HAP-1 (cell line): ENCODE measurements at regions not wholly inside any gene's neighbourhood (a gene's known extent, or its start where the extent isn't known, plus 50 kb on each side); places are given as distances from the start of the nearest gene placed in this dataset.
"Not testable (repeated sequence)": the region's sequence is repeated elsewhere in the genome, so short reads cannot be mapped to it uniquely, and the experiment has no call there.

Experiments
- DNase-seq, 2 experiments: peaks; one replicate each; pipeline ENCODE4 v3.0.0-alpha.2; 2016 to 2020; ENCODE audit warnings: low spot score in 2 of 2
- H3K27me3 ChIP-seq: fragments of 250-450 bp; sonication (Bioruptor Pico); 2 replicates; pipeline ENCODE4 v1.5.1; 2020; ENCODE audit warnings: low read depth, mild to moderate bottlenecking, moderate library complexity
- H3K36me3 ChIP-seq: fragments of 250-450 bp; sonication (Bioruptor Pico); replicated peaks from 2 replicates; pipeline ENCODE4 v1.5.1; 2020; ENCODE audit warnings: mild to moderate bottlenecking
- H3K4me1 ChIP-seq: fragments of 250-450 bp; sonication (Bioruptor Pico); 2 replicates; pipeline ENCODE4 v1.5.1; 2020; ENCODE audit warnings: mild to moderate bottlenecking
- H3K4me3 ChIP-seq: fragments of 250-450 bp; sonication (Bioruptor Pico); 2 replicates; pipeline ENCODE4 v1.5.1; 2020; ENCODE audit warnings: mild to moderate bottlenecking, moderate library complexity
- H3K9me3 ChIP-seq: fragments of 250-450 bp; sonication (Bioruptor Pico); 2 replicates; pipeline ENCODE4 v1.5.1; 2020; ENCODE audit warnings: mild to moderate bottlenecking, moderate library complexity
- in situ Hi-C: fragments of 300-500 bp; cut with MboI; formaldehyde crosslinking; loops from 3 replicates; pipeline ENCODE4 v1.14.3; 2020; ENCODE audit warnings: low sequenced_read_pairs, inconsistent platforms, mixed read lengths

DNA sequence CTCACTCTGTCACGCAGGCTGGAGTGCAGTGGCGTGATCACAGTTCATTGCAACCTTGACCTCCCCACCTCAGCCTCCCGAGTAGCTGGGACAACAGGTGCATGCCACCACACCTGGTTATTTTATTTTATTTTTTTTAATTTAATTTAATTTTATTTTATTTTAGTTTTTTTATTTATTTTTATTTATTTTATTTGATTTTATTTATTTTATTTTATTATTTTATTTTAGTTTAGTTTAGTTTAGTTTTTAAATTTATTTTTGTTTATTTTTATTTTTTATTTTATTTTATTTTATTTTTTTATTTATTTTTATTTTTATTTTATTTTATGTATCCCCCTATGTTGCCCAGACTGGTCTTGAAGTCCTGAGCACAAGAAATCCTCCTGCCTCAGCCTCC lies 202.3 kb upstream of the SLCO3A1 start:
- H3K27me3 ChIP-seq, result no peaks in the 10 kb centered on the region
- no peak overlapping the region for H3K4me3 ChIP-seq
- H3K4me1 ChIP-seq, result no peaks in the 10 kb centered on the region
- no peaks in the 10 kb centered on the region for H3K9me3 ChIP-seq
- DNase-seq, result no peak
- no peaks in the 10 kb centered on the region for H3K36me3 ChIP-seq
- in situ Hi-C loops, result no loop called here

DNA sequence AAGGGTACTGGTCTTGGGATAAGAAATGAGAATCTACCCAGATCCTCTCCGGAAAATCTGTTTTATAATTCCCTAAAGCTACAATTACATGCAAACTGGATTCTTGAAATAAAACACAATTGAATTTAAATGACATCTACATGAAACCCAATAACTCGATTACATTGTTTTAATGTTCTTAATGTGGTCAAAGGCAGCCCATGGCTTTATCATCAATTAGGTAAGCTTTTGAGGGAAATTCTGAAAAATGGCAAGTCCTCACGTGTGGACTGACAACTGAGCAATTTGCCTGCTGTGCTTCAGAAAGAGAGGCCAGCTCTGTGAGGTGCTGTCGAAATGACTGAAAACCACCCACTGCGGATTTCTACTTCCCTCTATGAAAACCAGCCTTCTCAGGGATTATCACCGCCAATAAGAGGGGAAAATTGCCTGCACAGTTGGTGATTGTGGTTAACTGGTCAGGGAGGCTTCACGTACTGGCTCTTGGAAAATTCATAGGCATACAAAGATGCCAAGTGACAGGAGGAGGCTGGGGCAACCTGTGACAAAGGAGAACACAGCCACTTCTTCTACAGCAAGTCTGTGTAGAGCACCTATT lies 200.8 kb upstream of the SLCO3A1 start:
- DNase-seq, result no peak
- in situ Hi-C loops, result no loop called here
- no peaks in the 10 kb centered on the region for H3K27me3 ChIP-seq
- H3K4me1 ChIP-seq, result no peaks in the 10 kb centered on the region
- no peaks in the 10 kb centered on the region for H3K9me3 ChIP-seq
- no peak overlapping the region for H3K4me3 ChIP-seq
- no peaks in the 10 kb centered on the region for H3K36me3 ChIP-seq

DNA sequence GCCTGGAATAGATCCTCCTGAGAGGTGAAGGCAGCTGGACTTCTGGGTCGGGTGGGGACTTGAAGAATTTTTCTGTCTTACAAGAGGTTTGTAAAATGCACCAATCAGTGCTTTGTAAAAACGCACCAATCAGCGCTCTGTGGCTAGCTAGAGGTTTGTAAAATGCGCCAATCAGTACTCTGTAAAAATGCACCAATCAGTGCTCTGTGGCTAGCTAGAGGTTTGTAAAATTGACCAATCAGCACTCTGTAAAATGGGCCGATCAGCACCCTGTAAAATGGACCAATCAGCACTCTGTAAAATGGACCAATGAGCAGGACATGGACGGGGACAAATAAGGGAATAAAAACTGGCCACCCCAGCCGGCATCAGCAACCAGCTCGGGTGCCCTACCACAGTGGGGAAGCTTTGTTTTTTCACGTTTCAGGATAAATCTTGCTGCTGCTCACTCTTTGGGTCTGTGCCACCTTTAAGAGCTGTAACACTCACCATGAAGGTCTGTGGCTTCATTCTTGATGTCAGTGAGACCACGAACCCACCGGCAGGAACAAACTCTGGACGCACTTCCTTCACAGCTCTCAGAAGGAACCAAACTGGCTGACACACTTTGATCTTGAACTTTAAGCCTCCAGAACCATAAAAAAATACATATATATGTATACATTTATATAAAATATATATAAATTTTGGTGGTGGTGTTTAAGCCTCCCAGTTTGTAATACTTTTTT lies 197.8 kb upstream of the SLCO3A1 start:
- in situ Hi-C loops, result not testable (repeated sequence)

DNA sequence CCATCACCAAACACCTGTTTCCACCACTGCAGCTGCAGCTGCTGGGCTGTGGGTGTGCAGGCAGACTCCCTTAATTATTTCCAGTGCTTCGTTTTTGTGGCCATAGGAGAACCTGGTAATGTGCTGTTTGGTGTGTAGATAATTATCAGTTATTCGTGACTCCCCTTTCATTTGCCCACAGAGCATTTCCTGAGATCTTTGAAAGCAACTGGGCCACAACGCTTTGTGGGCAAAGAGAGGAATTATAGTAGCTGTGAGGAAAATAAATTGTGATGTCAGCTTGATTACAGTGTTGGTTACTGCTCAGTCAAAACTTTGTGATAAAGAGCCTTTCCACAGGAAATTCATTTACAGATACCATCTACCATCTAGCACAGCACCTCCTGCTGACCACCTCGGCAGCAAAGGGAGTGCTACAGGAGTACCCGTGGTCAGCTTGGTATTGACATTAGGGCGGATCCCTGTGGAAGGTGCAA lies 193.3 kb upstream of the SLCO3A1 start:
- peaks cover 5% of the 10 kb centered on the region; the same call in 1 of the 2 replicates for H3K27me3 ChIP-seq
- H3K36me3 ChIP-seq, result no peaks in the 10 kb centered on the region
- H3K4me3 ChIP-seq, result no peak overlapping the region
- H3K9me3 ChIP-seq, result no peaks in the 10 kb centered on the region
- H3K4me1 ChIP-seq, result no peaks in the 10 kb centered on the region
- in situ Hi-C loops, result no loop called here
- no peak for DNase-seq

More for the DNA sequence above, 197.8 kb upstream of the SLCO3A1 start:
- not testable (repeated sequence) for DNase-seq, H3K36me3 ChIP-seq, H3K27me3 ChIP-seq, H3K9me3 ChIP-seq, H3K4me3 ChIP-seq, H3K4me1 ChIP-seq

DNA sequence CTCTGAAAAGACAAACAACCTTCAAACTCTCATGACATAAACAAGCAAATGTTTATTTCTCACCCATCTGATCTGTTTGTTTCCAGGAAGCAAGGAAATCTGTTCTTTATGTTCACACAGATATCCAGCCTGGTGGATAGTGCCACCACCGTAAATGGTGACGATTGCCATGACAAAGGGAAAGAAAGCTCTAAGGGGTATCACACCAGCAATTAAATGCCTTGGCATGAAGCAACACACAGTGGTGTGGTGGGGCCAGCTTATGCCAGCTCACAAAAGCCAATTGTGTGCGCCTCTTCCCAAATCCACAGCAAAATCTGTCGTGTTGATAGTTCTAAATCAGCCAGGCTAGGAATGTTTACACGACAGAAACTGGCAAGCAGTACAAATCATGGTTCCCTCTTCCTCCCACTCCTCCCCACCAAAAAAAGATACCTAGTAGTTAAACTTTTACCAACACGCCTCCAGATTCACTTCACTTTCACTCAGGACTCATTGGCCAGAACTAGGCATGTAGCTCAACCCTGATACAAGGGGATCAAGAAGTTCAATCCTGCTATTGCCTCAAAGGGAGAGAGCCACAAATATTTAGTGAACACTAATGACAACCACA lies 189.2 kb upstream of the SLCO3A1 start:
- in situ Hi-C loops, result no loop called here
- Histone ChIP-seq H3K36me3 (no peaks in the 10 kb centered on the region), H3K4me3 (no peak overlapping the region), H3K27me3 (peaks cover 5% of the 10 kb centered on the region; the same call in 1 of the 2 replicates), H3K4me1 (no peaks in the 10 kb centered on the region), H3K9me3 (no peaks in the 10 kb centered on the region)
- no peak for DNase-seq

DNA sequence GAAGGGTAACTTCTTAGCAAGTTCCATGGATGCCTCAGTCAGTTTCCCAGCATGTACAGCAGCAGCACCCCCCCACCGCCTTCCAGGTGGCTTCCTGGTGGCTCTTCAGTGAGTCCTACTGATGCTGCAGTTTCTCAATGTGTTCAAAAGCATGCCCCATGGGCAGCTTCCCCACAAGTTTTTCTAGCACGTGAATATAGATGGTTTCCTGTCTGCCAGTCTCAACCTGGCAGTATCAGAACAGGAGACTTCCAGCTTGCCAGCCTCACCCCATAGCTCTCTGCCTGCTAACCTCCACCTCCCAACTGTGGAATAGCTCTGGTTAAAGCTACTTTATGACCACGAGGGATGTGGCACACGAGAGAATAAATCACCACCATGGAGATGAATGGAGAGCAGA lies 188.3 kb upstream of the SLCO3A1 start:
- H3K36me3 ChIP-seq, result no peaks in the 10 kb centered on the region
- no peak overlapping the region for H3K4me3 ChIP-seq
- no peaks in the 10 kb centered on the region for H3K4me1 ChIP-seq
- no peaks in the 10 kb centered on the region for H3K9me3 ChIP-seq
- peaks cover 5% of the 10 kb centered on the region; the same call in 1 of the 2 replicates for H3K27me3 ChIP-seq
- no peak for DNase-seq
- in situ Hi-C loops, result no loop called here

DNA sequence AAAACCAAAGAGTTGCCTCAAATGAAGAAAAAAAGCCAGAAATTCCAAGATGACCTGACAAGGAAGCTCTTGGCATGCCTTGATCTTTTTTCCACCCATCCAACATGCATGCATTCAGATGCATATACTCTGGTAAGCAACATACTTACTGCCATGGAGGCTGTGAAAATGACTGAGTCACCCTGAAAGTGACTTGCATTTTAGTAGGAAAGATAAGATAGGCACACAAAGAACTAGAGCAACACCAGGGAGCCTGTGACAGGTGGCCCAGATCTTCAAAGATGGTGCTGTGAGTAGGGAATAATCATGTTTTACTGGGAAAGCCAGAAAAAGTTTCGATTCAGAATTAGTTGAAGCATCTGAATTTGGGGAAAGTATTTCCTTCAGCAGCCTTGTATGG lies 185.1 kb upstream of the SLCO3A1 start:
- H3K36me3 ChIP-seq, result no peaks in the 10 kb centered on the region
- H3K4me1 ChIP-seq, result no peaks in the 10 kb centered on the region
- H3K4me3 ChIP-seq, result no peak overlapping the region
- no peak for DNase-seq
- no peaks in the 10 kb centered on the region for H3K9me3 ChIP-seq
- in situ Hi-C loops, result no loop called here
- peaks cover 5% of the 10 kb centered on the region; the same call in 1 of the 2 replicates for H3K27me3 ChIP-seq

DNA sequence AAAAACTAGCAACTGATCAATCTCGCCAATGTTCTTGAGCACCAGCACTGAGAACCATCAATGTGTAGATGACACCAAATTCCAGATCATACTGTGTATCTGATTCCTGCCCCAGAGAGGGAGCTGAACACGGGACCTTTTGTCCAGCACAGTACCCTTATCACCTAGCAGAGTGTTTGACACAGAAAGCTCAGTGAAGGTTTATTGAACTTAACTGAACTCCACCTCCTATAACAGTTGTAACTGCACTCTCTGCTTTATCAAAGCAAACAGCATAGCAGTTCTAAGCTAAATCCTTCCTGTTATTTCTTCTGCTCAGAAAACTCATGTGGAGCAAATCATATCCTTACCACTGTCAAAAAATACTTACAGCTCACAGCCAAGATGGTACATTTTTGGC lies 183.4 kb upstream of the SLCO3A1 start:
- no peak overlapping the region for H3K4me3 ChIP-seq
- no peaks in the 10 kb centered on the region for H3K36me3 ChIP-seq
- no peak for DNase-seq
- H3K9me3 ChIP-seq, result no peaks in the 10 kb centered on the region; the same call in 1 of the 2 replicates
- in situ Hi-C loops, result no loop called here
- no peaks in the 10 kb centered on the region for H3K4me1 ChIP-seq
- H3K27me3 ChIP-seq, result no peaks in the 10 kb centered on the region

DNA sequence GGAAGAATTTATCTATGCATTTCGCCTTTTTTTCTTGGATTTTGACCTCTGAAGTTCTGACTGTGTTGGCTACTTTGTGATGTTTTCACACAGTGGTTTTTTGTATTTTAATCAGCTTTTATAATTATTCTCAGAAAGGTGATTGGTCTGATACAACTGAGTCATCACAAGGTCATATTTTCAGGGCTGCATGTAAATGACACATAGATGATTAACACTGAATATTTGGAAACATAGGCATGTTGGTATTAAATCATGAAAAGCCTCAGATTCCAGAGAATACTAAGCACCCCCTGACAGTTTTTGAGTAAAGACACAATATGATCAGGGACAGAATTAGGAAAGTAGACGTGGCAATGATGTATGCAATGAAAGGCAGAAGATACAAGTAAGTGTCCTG lies 175.5 kb upstream of the SLCO3A1 start:
- no peaks in the 10 kb centered on the region for H3K27me3 ChIP-seq
- no peaks in the 10 kb centered on the region for H3K36me3 ChIP-seq
- no peak for DNase-seq
- H3K4me1 ChIP-seq, result no peaks in the 10 kb centered on the region
- no peak overlapping the region for H3K4me3 ChIP-seq
- in situ Hi-C loops, result no loop called here
- H3K9me3 ChIP-seq, result no peaks in the 10 kb centered on the region; the same call in 1 of the 2 replicates

DNA sequence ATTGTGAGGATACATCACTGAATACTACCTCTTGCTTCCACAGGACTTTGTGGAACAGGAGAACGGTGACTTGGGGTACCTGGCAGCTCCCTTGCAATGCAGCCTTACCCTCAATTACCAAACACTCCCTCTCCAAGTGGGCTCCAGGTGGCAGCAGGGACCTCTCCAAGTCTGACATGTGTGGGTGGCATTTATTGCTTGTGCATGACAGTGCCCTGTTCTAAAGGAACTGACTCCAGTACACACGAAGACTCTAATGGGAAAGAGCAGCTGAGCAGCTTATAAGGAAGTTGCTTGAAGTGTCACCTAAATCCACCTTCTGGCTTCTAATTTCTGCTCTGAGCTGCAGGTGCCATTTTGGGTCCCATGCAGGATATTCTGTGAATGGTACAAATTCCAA lies 174.1 kb upstream of the SLCO3A1 start:
- Histone ChIP-seq H3K9me3 (no peaks in the 10 kb centered on the region), H3K27me3 (no peaks in the 10 kb centered on the region), H3K4me1 (no peaks in the 10 kb centered on the region), H3K4me3 (no peak overlapping the region), H3K36me3 (no peaks in the 10 kb centered on the region)
- no peak for DNase-seq
- in situ Hi-C loops, result no loop called here

DNA sequence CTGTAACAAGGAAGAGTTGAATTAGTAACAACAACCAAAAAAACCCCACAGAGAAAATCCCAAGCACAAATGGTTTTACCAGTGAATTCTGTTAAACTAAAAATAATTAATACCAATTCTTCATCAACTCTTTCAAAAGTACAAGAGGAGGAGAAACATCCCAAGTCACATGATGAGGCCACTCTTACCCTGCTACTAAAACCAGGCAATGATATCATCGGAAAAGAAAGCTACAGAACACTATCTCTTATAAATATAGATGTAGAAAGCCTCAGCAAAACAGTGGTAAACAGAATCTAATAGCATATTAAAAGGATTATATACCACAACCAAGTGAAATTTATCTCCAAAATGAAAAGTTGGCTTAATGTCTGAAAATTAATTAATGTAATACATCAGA lies 168.1 kb upstream of the SLCO3A1 start:
- no peaks in the 10 kb centered on the region for H3K4me1 ChIP-seq
- no peaks in the 10 kb centered on the region for H3K36me3 ChIP-seq
- no peak for DNase-seq
- no peaks in the 10 kb centered on the region for H3K27me3 ChIP-seq
- no peak overlapping the region for H3K4me3 ChIP-seq
- in situ Hi-C loops, result no loop called here
- no peaks in the 10 kb centered on the region for H3K9me3 ChIP-seq

DNA sequence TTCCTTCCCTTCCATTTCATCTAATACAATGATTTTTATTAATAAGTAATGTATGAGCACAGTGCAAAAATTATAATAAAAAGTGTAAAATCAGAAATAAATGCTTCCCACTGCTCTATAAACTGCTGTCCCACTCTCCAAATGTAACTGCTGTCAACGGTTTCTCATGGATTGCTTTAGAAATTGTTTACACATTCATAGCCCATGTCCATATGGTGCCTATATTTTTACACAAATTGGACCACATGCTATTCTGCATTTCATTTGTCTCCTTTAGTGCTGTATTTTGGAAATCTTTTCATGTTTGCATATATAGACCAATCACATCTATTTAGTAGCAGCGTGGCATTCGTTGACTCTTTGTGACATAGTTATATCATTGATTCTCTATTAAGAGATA lies 164.7 kb upstream of the SLCO3A1 start:
- Histone ChIP-seq H3K27me3 (no peaks in the 10 kb centered on the region), H3K4me1 (no peaks in the 10 kb centered on the region), H3K9me3 (no peaks in the 10 kb centered on the region), H3K4me3 (no peak overlapping the region), H3K36me3 (no peaks in the 10 kb centered on the region)
- DNase-seq, result no peak
- in situ Hi-C loops, result no loop called here

DNA sequence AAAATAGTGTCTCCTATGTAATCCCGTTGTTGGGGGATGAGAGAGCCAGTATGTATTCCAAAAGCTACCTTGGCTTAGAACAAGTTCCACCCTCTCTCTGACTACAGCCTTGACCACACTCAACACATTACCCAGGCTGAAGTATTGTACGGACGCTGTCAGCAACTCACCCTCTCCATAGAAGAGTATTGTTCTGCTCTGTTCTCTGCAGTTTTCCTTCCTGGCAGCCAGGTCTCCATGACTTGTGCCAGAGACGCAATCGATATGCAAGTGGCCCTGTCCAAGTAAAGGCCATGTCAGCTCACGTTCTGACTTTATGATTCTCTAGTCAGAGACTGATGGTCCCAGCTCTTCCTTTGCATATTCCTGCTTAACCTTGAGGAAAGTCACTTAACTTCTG lies 164.1 kb upstream of the SLCO3A1 start:
- H3K4me1 ChIP-seq, result no peaks in the 10 kb centered on the region
- DNase-seq, result no peak
- in situ Hi-C loops, result no loop called here

DNA sequence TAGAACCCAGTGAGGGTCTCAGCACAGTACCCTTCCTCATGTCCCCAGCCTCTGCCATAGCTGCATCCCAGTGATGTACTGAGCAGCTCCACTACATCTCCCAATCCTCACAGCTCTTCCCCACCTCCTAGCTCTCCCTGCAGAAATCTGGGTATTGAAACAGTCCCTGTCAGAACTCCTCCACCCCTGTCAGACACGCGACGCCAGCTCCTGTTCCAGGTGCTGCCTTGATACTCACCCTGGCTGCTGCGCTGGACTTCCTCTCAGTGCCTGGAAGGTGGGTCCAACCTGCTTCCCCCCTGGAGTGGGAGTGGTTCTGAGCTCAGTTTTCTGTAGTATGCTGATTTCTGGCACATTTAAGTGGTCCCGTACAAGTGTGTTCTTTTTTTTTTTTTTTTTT lies 160.9 kb upstream of the SLCO3A1 start:
- H3K36me3 ChIP-seq, result no peaks in the 10 kb centered on the region
- in situ Hi-C loops, result no loop called here
- H3K9me3 ChIP-seq, result no peaks in the 10 kb centered on the region
- H3K27me3 ChIP-seq, result no peaks in the 10 kb centered on the region
- no peaks in the 10 kb centered on the region for H3K4me1 ChIP-seq
- DNase-seq, result no peak
- no peak overlapping the region for H3K4me3 ChIP-seq

More for the DNA sequence above, 164.1 kb upstream of the SLCO3A1 start:
- Histone ChIP-seq H3K4me3 (no peak overlapping the region), H3K9me3 (no peaks in the 10 kb centered on the region), H3K36me3 (no peaks in the 10 kb centered on the region), H3K27me3 (no peaks in the 10 kb centered on the region)
